ENCODE measurements at regions not wholly inside any gene's neighbourhood (a gene's known extent, or its start where the extent isn't known, plus 50 kb on each side); places are given as distances from the start of the nearest gene placed in this dataset.
"Not testable (repeated sequence)": the region's sequence is repeated elsewhere in the genome, so short reads cannot be mapped to it uniquely, and the experiment has no call there.

DNA sequence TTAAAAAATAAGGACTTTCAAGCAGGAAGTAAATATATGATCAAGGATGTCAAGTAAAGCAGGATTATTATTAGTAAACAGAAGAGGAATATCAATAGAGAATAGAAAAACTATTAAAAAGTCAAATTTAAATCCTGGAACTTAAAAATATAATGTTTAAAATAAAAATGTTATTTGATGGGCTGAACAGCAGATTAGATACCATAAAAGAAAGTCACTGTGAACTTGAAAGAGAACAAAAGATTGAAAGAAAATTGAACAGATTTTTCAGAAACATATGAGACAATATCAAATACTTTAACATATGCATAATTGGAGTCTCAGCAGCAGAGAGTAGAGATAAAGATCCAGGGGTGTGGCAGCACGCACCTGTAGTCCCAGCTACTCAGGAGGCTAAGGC is 1213.7 kb upstream of the AUTS2 start:
- Mint-ChIP-seq H3K4me1 (ENCODE audit: low read depth) (no peaks in the 10 kb centered on the region), H3K27me3 (ENCODE audit: low read depth) (peaks cover 3% of the 10 kb centered on the region), H3K27ac (no peak overlapping the region), H3K9me3 (peaks cover 9% of the 10 kb centered on the region), H3K4me3 (no peak overlapping the region), H3K36me3 (ENCODE audit: low read depth) (no peaks in the 10 kb centered on the region)
- CTCF ChIA-PET = no interaction called here
- no peak for DNase-seq
- intact Hi-C loops (cut with micrococcal nuclease) = no loop called here

DNA sequence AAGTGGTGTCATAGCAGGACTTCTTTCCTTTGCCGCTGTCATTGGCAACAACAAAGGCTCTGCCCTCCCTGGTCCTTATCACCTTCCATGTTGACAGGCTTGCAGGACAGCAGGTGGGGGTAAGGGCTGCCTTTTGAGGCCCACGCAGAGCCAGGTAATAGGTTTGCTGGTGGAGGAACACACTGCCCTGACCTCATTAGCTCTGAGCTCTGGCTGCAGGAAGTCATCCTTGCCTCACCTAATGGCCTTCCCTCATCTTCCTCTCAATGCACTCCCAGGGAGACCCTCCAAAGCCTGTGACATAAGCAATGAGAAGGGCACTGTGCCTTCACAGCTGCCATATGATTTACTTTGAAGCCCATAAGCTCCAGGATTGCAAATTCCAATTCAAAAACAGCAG is 1205.2 kb upstream of the AUTS2 start:
- peaks cover 7% of the 10 kb centered on the region for H3K9me3 Mint-ChIP-seq
- no peak for DNase-seq
- H3K27me3 Mint-ChIP-seq (ENCODE audit: low read depth) = peaks cover 3% of the 10 kb centered on the region
- H3K4me1 Mint-ChIP-seq (ENCODE audit: low read depth) = no peaks in the 10 kb centered on the region
- no peaks in the 10 kb centered on the region for H3K36me3 Mint-ChIP-seq (ENCODE audit: low read depth)
- no peak overlapping the region for H3K4me3 Mint-ChIP-seq
- no peak overlapping the region for H3K27ac Mint-ChIP-seq
- intact Hi-C loops (cut with micrococcal nuclease) = no loop called here
- CTCF ChIA-PET = interaction anchor here (0.5 kb wide), 1 partner anchor 101 kb away, joined by 5 read pairs; no protein-coding TSS in a partner anchor

DNA sequence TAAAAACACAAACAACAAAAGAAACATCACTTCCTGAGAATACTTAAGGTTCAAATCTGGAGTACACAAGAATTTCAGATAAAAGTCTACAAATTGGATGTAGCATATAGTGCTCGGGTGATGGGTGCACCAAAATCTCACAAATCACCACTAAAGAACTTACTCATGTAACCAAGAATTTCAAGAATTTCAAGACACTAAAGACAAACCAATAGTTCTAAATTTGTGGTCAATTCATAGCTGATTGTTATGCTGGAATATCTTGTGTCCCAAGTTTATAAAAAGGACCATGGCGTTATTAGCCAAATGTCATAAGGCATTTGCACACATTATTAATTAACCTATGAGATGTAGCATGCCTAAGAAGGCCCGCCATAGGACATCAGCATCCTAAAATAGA is 1204.1 kb upstream of the AUTS2 start:
- CTCF ChIA-PET = no interaction called here
- intact Hi-C loops (cut with micrococcal nuclease) = no loop called here
- Mint-ChIP-seq H3K27me3 (ENCODE audit: low read depth) (no peaks in the 10 kb centered on the region), H3K36me3 (ENCODE audit: low read depth) (no peaks in the 10 kb centered on the region), H3K27ac (no peak overlapping the region), H3K4me3 (no peak overlapping the region), H3K9me3 (peaks cover 7% of the 10 kb centered on the region), H3K4me1 (ENCODE audit: low read depth) (no peaks in the 10 kb centered on the region)
- DNase-seq = no peak

DNA sequence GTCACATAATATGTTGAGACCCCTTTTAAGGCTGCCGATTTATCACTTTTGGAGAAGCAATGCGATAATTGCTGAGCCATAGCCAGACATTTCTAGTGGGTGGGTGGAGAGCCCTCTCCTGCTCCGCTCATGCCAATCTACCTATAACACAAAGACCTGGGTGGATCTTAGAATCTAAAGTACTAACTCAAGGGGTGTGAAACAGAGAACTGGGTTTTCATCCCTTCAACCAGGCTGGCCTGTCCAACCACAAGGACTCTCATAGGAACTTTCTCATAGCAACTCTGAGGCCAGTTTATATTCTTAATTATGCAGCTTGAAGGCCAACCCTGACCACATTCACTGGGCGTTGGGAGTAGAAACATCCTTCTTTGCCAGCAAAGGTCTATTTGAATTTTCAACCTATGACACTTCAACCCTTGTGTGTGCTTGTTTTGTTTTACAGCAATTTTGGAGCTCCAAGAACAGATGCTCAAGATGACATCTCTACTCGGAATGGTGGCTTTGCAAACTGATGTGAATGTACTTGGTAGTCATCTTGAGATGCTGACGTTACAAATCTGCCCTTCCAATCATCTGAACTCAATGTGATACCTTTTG is 1198.2 kb upstream of the AUTS2 start:
- Mint-ChIP-seq H3K27me3 (ENCODE audit: low read depth) (no peaks in the 10 kb centered on the region), H3K9me3 (no peaks in the 10 kb centered on the region), H3K36me3 (ENCODE audit: low read depth) (no peaks in the 10 kb centered on the region), H3K4me1 (ENCODE audit: low read depth) (no peaks in the 10 kb centered on the region), H3K4me3 (no peak overlapping the region), H3K27ac (no peak overlapping the region)
- intact Hi-C loops (cut with micrococcal nuclease) = no loop called here
- no peak for DNase-seq
- CTCF ChIA-PET = no interaction called here

DNA sequence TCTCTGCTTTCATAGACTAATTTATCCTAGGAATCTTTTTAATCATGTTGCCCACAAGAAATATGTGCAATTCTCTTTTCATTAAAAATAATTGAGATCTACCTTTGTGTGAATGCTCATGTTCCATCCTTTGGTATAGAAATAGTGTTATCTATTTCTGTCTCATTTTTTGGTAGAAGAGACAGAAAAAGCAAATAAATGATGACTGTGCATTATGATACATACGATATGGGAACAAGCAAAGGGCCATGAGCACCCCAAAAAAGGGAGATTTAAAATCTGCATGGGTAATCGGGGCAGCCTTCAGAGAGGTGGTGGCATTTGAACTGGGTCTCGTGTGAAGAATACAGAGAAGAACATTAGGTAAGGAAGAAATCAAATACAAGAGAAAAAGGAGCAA is 1197.5 kb upstream of the AUTS2 start:
- Mint-ChIP-seq H3K4me3 (no peak overlapping the region), H3K27me3 (ENCODE audit: low read depth) (no peaks in the 10 kb centered on the region), H3K4me1 (ENCODE audit: low read depth) (no peaks in the 10 kb centered on the region), H3K27ac (no peak overlapping the region), H3K36me3 (ENCODE audit: low read depth) (no peaks in the 10 kb centered on the region), H3K9me3 (no peaks in the 10 kb centered on the region)
- intact Hi-C loops (cut with micrococcal nuclease) = no loop called here
- DNase-seq = no peak
- CTCF ChIA-PET = no interaction called here

DNA sequence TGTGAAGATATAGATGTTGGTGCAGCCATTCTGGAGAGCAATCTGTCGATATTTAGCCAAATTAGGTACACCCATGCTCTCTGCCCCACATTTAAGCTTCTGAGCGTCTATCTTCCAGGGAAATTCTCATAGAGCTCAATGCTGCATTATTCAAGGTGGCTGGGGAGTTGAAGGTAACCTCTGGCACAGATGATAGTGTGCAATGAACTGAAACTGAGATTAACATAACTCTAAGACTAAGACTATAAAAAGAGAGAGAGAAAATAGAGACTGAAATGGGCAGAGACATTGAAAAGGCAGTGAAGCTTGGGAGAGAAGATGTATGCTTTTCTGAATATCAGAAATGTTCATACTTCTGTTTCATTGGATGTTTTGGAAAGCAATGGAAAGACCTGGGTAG is 1197.0 kb upstream of the AUTS2 start:
- Mint-ChIP-seq H3K4me1 (ENCODE audit: low read depth) (no peaks in the 10 kb centered on the region), H3K4me3 (no peak overlapping the region), H3K36me3 (ENCODE audit: low read depth) (no peaks in the 10 kb centered on the region), H3K9me3 (no peaks in the 10 kb centered on the region), H3K27ac (no peak overlapping the region), H3K27me3 (ENCODE audit: low read depth) (no peaks in the 10 kb centered on the region)
- intact Hi-C loops (cut with micrococcal nuclease) = no loop called here
- no peak for DNase-seq
- CTCF ChIA-PET = no interaction called here

DNA sequence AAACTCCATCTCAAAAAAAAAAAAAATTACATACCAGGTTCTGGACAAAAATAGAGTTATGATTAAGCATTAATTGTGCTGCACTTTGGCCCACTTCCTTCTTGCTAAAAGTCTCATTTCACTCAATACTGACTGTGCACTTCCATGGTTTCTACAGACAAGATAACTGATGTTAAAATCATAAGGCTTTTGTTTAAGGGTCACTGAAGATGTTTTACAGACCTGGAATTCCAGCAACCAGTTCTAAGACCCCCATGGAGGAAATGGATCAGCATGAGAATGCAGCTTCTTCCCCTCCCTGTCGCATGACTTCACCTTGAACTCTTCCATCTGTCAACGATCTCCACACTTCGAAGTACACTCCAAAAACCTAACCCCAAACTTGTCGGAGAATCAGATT is 1191.8 kb upstream of the AUTS2 start:
- Mint-ChIP-seq H3K4me1 (ENCODE audit: low read depth) (no peaks in the 10 kb centered on the region), H3K36me3 (ENCODE audit: low read depth) (no peaks in the 10 kb centered on the region), H3K27ac (no peak overlapping the region), H3K9me3 (peaks cover 2% of the 10 kb centered on the region), H3K27me3 (ENCODE audit: low read depth) (no peaks in the 10 kb centered on the region), H3K4me3 (no peak overlapping the region)
- intact Hi-C loops (cut with micrococcal nuclease) = no loop called here
- CTCF ChIA-PET = no interaction called here
- no peak for DNase-seq

DNA sequence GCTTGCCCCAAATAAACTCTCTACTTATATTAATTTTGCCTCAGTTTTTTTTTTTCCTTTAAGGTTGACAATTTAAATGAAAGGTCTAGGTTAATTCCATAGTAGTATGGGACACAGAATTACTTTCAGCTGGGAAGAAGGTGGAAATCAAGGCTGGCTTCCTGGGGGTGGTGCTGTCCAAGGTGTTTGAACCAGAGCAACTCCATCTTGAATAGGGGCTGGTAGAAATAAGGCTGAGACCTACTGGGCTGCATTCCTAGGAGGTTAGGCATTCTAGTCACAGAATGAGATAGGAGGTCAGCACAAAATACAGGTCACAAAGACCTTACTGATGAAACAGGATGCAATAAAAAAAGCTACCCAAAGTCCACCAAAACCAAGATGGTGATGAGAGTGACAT is 1190.8 kb upstream of the AUTS2 start:
- DNase-seq = no peak
- H3K4me1 Mint-ChIP-seq (ENCODE audit: low read depth) = no peaks in the 10 kb centered on the region
- no peak overlapping the region for H3K27ac Mint-ChIP-seq
- CTCF ChIA-PET = interaction anchor here (0.6 to 0.7 kb wide), 2 partner anchors 19 to 111 kb away, joined by 3 to 7 read pairs; no protein-coding TSS in a partner anchor
- H3K36me3 Mint-ChIP-seq (ENCODE audit: low read depth) = no peaks in the 10 kb centered on the region
- intact Hi-C loops (cut with micrococcal nuclease) = no loop called here
- H3K4me3 Mint-ChIP-seq = no peak overlapping the region
- no peaks in the 10 kb centered on the region for H3K27me3 Mint-ChIP-seq (ENCODE audit: low read depth)
- peaks cover 2% of the 10 kb centered on the region for H3K9me3 Mint-ChIP-seq

DNA sequence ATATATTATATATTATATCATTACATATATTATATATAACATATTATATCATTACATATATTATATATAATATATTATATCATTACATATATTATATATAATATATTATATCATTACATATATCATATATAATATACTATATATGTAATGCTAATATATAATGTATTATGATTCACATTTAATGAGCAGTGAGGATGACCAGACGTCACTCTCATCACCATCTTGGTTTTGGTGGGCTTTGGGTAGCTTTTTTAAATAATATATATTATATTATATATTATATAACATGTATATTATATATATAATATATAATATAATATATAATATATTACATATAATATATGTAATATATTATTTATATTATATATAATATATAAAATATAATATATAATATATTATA is 1189.4 kb upstream of the AUTS2 start:
- DNase-seq = no peak
- no peaks in the 10 kb centered on the region for H3K27me3 Mint-ChIP-seq (ENCODE audit: low read depth)
- no peaks in the 10 kb centered on the region for H3K4me1 Mint-ChIP-seq (ENCODE audit: low read depth)
- intact Hi-C loops (cut with micrococcal nuclease) = no loop called here
- H3K9me3 Mint-ChIP-seq = peaks cover 2% of the 10 kb centered on the region
- CTCF ChIA-PET = no interaction called here
- no peak overlapping the region for H3K27ac Mint-ChIP-seq
- no peaks in the 10 kb centered on the region for H3K36me3 Mint-ChIP-seq (ENCODE audit: low read depth)
- H3K4me3 Mint-ChIP-seq = no peak overlapping the region

DNA sequence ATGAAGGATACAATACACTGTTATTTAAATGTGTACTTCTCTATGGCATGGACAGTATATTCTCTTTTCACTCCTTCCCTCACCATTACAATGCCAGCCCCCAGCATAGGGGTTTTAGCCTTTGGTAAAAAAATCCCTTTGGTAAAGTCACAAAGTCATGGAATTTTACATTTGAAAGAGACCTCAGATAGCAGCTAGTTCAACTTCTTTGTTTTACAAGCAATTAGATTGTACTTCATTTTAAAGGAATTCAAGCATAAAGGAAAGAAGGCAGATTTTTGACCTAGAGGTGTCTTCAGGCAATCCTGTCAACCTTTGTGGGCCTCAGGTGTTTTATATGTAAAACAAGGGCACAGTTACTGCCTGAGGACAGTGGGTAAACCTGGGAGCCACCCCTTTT is 1188.4 kb upstream of the AUTS2 start:
- CTCF ChIA-PET = no interaction called here
- Mint-ChIP-seq H3K27ac (no peak overlapping the region), H3K27me3 (ENCODE audit: low read depth) (no peaks in the 10 kb centered on the region), H3K36me3 (ENCODE audit: low read depth) (no peaks in the 10 kb centered on the region), H3K9me3 (peaks cover 2% of the 10 kb centered on the region), H3K4me1 (ENCODE audit: low read depth) (no peaks in the 10 kb centered on the region), H3K4me3 (no peak overlapping the region)
- DNase-seq = no peak
- intact Hi-C loops (cut with micrococcal nuclease) = no loop called here

DNA sequence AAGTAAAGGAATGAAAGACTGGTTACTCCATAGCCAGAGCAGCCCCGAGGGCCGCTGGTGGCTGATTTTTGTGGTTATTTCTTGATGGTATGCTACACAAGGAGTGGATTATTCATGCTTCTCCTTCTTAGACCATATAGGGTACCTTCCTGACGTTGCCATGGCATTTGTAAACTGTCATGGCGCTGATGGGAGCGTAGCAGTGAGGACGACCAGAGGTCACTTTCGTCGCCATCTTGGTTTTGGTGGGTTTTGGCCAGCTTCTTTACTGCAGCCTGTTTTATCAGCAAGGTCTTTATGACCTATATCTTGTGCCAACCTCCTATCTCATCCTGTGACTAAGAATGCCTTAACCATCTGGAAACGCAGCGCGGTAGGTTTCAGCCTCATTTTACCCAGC is 1187.6 kb upstream of the AUTS2 start:
- H3K27ac Mint-ChIP-seq; H3K27me3 Mint-ChIP-seq (ENCODE audit: low read depth); H3K4me1 Mint-ChIP-seq (ENCODE audit: low read depth); CTCF ChIA-PET; DNase-seq; H3K4me3 Mint-ChIP-seq; intact Hi-C loops (cut with micrococcal nuclease); H3K36me3 Mint-ChIP-seq (ENCODE audit: low read depth); H3K9me3 Mint-ChIP-seq: not testable (repeated sequence)

DNA sequence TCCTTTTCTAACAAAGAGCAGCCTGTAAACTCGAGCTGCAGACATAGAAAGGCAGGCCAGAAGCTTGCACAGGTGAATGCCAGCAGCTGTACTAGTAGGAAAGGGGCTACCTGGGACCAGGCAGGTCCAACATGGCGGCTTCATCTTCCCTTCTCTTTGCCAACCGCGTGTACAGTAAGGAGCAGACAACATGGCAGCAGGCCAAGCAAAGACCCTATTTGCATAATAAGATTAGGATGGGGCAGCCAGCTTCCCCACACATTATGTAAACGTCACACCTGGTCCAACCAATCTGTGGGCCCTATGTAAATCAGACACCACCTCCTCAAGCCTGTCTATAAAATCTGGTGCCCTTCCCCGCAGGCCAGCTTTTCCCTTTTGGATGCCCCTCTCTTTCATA is 1186.5 kb upstream of the AUTS2 start:
- Mint-ChIP-seq H3K36me3 (ENCODE audit: low read depth) (no peaks in the 10 kb centered on the region), H3K9me3 (peaks cover 2% of the 10 kb centered on the region), H3K27me3 (ENCODE audit: low read depth) (no peaks in the 10 kb centered on the region), H3K4me1 (ENCODE audit: low read depth) (no peaks in the 10 kb centered on the region), H3K27ac (no peak overlapping the region), H3K4me3 (no peak overlapping the region)
- CTCF ChIA-PET = no interaction called here
- no peak for DNase-seq
- intact Hi-C loops (cut with micrococcal nuclease) = no loop called here

DNA sequence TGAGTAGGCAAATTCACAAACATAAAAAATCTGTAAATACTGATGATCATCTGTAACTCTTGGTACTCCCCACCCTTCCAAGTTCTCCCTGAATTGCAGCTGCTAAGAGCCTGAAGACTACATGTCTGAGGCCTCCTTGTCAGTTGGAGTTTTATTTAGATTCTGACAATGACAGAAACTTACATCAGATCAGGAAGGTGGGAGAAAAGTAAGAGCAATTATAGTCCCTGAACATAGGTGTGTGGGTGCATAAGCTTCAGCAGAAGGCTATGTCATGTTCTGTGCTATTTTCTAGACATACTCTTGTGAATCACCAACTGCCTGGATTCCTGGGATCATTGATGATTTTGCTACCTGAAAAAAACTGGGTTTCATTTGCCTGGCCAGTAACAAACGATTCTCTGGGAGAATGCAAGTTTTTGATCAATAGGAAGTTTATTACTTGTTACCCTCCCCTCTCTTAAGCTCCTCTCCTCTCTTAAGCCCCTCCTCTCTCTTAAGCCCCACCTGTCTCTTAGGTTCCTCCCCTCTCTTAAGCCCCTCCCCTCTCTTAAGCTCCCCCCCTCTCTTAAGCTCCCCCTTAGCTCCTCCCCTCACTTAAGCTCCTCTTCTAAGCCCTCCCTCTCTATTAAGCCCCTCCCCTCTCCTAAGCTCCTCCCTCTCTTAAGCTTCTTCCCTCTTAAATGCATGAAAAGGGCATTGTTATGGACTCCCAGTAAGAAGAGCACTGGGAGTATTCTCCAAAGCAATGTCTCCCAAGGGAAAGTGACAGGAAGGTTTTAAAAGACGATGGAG is 1183.4 kb upstream of the AUTS2 start:
- CTCF ChIA-PET = no interaction called here
- H3K36me3 Mint-ChIP-seq (ENCODE audit: low read depth) = no peaks in the 10 kb centered on the region
- H3K4me3 Mint-ChIP-seq = no peak overlapping the region
- no peaks in the 10 kb centered on the region for H3K27me3 Mint-ChIP-seq (ENCODE audit: low read depth)
- H3K4me1 Mint-ChIP-seq (ENCODE audit: low read depth) = no peaks in the 10 kb centered on the region
- peaks cover 5% of the 10 kb centered on the region for H3K9me3 Mint-ChIP-seq
- intact Hi-C loops (cut with micrococcal nuclease) = no loop called here
- H3K27ac Mint-ChIP-seq = no peak overlapping the region
- DNase-seq = no peak

All from activated naive CD4-positive, alpha-beta T cell treated with anti-CD3 and anti-CD28 coated beads for 36 hours (primary cell).